ENCODE measurements at regions not wholly inside any gene's neighbourhood (a gene's known extent, or its start where the extent isn't known, plus 50 kb on each side); places are given as distances from the start of the nearest gene placed in this dataset.

GRCh38 chr20:48331518-48332286 is 496.1 kb downstream of the PREX1 start:
- TF ChIP-seq, protein P1, sequence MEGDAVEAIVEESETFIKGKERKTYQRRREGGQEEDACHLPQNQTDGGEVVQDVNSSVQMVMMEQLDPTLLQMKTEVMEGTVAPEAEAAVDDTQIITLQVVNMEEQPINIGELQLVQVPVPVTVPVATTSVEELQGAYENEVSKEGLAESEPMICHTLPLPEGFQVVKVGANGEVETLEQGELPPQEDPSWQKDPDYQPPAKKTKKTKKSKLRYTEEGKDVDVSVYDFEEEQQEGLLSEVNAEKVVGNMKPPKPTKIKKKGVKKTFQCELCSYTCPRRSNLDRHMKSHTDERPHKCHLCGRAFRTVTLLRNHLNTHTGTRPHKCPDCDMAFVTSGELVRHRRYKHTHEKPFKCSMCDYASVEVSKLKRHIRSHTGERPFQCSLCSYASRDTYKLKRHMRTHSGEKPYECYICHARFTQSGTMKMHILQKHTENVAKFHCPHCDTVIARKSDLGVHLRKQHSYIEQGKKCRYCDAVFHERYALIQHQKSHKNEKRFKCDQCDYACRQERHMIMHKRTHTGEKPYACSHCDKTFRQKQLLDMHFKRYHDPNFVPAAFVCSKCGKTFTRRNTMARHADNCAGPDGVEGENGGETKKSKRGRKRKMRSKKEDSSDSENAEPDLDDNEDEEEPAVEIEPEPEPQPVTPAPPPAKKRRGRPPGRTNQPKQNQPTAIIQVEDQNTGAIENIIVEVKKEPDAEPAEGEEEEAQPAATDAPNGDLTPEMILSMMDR (IDR thresholded peaks at IDR 0.05; ENCODE audit: low read depth, low read length, poor library complexity, severe bottlenecking), result no peak
- no peak for TF ChIP-seq EZH2phosphoT487 (IDR thresholded peaks at IDR 0.05; ENCODE audit: borderline replicate concordance, low read length)
